Prostate gland (tissue), 2 donors: ENCODE measurements at regions not wholly inside any gene's neighbourhood (a gene's known extent, or its start where the extent isn't known, plus 50 kb on each side); places are given as distances from the start of the nearest gene placed in this dataset.

Source experiments
- CTCF ChIP-seq, 4 experiments: fragments of 200-600 bp in 2 of 4; fragments of 450-650 bp in 2 of 4; sonication (generic) in 2 of 4; IDR thresholded peaks; 1 replicate in 3 of 4; 2 replicates in 1 of 4; pipeline ENCODE4 v1.5.1; 2016 to 2019; ENCODE audit warnings: antibody characterized with exemption in 4 of 4, mild to moderate bottlenecking in 2 of 4, moderate library complexity in 2 of 4
- POLR2A ChIP-seq: fragments of 450-650 bp; IDR thresholded peaks from one replicate; pipeline ENCODE4 v1.6.1; 2016; ENCODE audit warnings: antibody characterized with exemption, mild to moderate bottlenecking

- no peak for TF ChIP-seq CTCF (IDR thresholded peaks at IDR 0.05)
- no peak for TF ChIP-seq POLR2A
These were observed 131.3 kb downstream of the SUCLG1 start for GRCh38 chr2:84327645-84328249.
